ENCODE measurements at regions not wholly inside any gene's neighbourhood (a gene's known extent, or its start where the extent isn't known, plus 50 kb on each side); places are given as distances from the start of the nearest gene placed in this dataset.

DNA sequence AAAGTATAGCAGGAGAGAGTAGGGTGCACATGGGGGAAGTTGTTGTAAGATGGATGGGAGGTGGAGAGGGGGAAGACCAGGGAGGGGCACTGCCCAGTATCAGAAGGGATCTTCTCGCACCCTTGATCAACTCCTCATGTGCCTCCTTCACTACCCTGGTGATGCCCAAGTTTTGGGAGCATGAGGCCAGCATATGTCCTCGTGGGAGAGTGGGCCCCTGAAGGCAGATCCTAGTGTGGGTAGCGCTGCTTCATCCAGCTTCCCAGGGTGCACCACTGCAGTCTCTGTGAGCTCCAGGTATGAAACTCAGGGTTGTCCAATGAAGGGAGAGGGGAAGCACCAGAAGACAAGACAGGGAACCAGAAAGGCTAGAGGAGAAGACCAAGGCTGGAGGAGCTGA is 82.2 kb upstream of the FOXP4 start:
- TF ChIP-seq, protein P1, sequence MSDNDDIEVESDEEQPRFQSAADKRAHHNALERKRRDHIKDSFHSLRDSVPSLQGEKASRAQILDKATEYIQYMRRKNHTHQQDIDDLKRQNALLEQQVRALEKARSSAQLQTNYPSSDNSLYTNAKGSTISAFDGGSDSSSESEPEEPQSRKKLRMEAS (IDR thresholded peaks at IDR 0.05): no peak
- TF ChIP-seq EZH2 (IDR thresholded peaks at IDR 0.05) (no peak), POLR2A (IDR thresholded peaks at IDR 0.05; ENCODE audit: borderline replicate concordance, extremely low read depth, insufficient read depth, insufficient read length) (no peak), FOSL1 (IDR thresholded peaks at IDR 0.05; ENCODE audit: low read depth) (no peak), YY1 (IDR thresholded peaks at IDR 0.05; ENCODE audit: extremely low read depth, insufficient replicate concordance, low read depth, low read length) (no peak), CEBPB (IDR thresholded peaks at IDR 0.05; ENCODE audit: low read depth) (no peak), ZNF274 (IDR thresholded peaks at IDR 0.05; ENCODE audit: low read depth, low read length) (no peak)
- TF ChIP-seq, protein P2, sequence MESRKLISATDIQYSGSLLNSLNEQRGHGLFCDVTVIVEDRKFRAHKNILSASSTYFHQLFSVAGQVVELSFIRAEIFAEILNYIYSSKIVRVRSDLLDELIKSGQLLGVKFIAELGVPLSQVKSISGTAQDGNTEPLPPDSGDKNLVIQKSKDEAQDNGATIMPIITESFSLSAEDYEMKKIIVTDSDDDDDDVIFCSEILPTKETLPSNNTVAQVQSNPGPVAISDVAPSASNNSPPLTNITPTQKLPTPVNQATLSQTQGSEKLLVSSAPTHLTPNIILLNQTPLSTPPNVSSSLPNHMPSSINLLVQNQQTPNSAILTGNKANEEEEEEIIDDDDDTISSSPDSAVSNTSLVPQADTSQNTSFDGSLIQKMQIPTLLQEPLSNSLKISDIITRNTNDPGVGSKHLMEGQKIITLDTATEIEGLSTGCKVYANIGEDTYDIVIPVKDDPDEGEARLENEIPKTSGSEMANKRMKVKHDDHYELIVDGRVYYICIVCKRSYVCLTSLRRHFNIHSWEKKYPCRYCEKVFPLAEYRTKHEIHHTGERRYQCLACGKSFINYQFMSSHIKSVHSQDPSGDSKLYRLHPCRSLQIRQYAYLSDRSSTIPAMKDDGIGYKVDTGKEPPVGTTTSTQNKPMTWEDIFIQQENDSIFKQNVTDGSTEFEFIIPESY (IDR thresholded peaks at IDR 0.05; ENCODE audit: extremely low read depth, insufficient replicate concordance, low read length): no peak

Data from HCT116 (cell line).